ENCODE measurements at regions not wholly inside any gene's neighbourhood (a gene's known extent, or its start where the extent isn't known, plus 50 kb on each side); places are given as distances from the start of the nearest gene placed in this dataset.

- TF ChIP-seq CTCF (conservative IDR thresholded peaks at IDR 0.05; ENCODE audit: low read length): no peak
- no peak for TF ChIP-seq EZH2phosphoT487 (IDR thresholded peaks at IDR 0.05; ENCODE audit: borderline replicate concordance, low read depth, low read length)
These were observed 294.5 kb upstream of the RARB start for GRCh38 chr3:25133588-25133987.

Measured in OCI-LY7 (cell line).